ENCODE measurements at regions not wholly inside any gene's neighbourhood (a gene's known extent, or its start where the extent isn't known, plus 50 kb on each side); places are given as distances from the start of the nearest gene placed in this dataset.

DNA sequence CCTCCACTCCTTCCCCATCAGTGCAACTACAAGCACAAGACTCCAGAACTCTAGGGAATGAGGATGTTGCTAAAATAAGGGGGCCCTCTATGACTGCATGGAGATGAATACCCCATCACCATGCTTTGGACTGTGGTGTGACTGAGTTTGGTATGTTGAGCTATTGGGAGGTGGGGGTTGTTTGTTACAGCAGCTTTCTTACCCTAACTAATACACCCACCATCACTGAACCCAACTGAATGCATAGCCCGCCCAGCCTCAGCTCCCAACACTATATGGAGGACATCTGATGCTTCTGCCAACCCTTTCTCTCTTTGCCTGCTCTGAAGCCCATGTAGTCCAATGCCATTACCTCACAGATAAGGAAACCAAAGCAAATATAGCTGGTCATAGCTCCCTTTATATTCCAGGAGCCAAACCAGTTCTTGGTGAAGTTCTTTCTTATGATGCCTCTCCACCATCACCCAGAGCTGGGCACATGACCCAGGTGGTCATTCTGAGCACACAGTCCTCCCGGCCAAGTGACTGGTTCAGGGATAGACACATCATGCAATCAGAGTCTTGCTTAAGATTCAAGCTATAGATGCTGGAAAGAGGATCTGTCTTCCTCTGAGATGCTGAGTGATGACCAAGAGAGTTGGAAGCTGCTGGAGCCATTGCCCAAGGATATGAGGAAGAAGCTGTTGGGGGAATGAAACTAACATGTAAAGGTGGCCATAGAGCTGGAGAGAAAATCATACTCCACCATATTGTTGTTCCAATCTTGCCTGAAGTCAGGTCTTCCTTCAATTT is 155.6 kb upstream of the HAAO start:
- no peaks in the 10 kb centered on the region for H3K27me3 Mint-ChIP-seq
- H3K4me3 Mint-ChIP-seq = no peak overlapping the region
- no peak overlapping the region for H3K27ac Mint-ChIP-seq
- no peaks in the 10 kb centered on the region for H3K36me3 Mint-ChIP-seq (ENCODE audit: low read depth)
- H3K4me1 Mint-ChIP-seq (ENCODE audit: low read depth) = peaks cover 4% of the 10 kb centered on the region
- no peaks in the 10 kb centered on the region for H3K9me3 Mint-ChIP-seq

DNA sequence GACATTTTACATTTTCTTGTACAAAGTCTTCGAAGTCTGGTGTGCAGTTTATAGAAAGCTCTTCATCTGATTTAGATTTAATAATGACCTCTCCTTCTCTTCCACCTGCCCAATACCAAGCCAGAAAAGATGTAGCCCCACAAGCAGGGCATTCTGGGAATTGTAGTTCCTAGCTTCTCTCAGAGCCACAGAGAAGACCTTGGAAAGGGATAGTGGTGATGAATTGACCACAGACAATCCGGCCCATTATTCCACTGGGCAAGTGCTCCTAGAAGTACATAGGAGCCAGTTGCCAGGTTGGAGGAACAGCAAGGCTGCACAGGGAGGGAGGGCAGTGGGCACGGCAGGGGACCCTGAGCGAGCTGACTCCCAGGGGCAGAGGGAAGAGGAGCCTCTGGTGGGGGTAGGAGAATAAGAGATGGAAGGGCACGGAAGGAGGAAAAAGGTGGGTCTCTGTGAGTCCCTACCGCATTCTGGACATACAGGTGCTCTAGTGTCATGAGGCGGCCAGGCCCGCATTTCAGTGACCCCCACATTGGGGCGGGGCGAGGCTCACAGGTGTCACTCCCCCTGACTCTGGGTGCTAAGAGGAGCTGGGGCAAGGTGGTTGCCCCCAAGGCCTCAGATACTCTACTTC is 152.5 kb upstream of the HAAO start:
- no peak overlapping the region for H3K27ac Mint-ChIP-seq
- H3K4me3 Mint-ChIP-seq = no peak overlapping the region
- no peaks in the 10 kb centered on the region for H3K36me3 Mint-ChIP-seq (ENCODE audit: low read depth)
- no peaks in the 10 kb centered on the region for H3K9me3 Mint-ChIP-seq
- H3K4me1 Mint-ChIP-seq (ENCODE audit: low read depth) = peaks cover 4% of the 10 kb centered on the region
- H3K27me3 Mint-ChIP-seq = no peaks in the 10 kb centered on the region

DNA sequence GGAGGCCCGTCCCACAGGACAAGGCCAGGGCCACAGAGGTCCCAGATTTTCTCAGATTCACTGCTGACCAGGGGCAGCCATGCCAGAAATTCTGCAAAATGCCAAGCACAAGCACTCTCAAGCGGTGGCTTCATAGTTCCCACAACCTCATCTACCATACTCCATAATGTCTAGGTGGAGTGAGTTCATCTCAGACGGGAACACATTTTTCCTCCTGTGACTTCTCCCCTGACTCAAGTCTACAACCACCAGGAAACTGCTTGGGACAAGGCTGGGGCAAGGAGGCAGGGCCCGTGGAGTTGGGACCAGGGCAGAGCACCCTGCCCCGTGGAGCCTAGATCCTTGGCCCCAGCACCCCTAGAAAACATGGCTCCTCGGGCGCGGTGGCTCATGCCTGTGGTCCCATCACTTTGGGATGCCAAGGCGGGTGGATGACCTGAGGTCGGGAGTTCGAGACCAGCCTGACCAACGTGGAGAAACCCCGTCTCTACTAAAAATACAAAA is 150.7 kb upstream of the HAAO start:
- Mint-ChIP-seq H3K27me3 (no peaks in the 10 kb centered on the region), H3K4me1 (ENCODE audit: low read depth) (peaks cover 4% of the 10 kb centered on the region), H3K4me3 (no peak overlapping the region), H3K9me3 (no peaks in the 10 kb centered on the region), H3K27ac (no peak overlapping the region), H3K36me3 (ENCODE audit: low read depth) (no peaks in the 10 kb centered on the region)

DNA sequence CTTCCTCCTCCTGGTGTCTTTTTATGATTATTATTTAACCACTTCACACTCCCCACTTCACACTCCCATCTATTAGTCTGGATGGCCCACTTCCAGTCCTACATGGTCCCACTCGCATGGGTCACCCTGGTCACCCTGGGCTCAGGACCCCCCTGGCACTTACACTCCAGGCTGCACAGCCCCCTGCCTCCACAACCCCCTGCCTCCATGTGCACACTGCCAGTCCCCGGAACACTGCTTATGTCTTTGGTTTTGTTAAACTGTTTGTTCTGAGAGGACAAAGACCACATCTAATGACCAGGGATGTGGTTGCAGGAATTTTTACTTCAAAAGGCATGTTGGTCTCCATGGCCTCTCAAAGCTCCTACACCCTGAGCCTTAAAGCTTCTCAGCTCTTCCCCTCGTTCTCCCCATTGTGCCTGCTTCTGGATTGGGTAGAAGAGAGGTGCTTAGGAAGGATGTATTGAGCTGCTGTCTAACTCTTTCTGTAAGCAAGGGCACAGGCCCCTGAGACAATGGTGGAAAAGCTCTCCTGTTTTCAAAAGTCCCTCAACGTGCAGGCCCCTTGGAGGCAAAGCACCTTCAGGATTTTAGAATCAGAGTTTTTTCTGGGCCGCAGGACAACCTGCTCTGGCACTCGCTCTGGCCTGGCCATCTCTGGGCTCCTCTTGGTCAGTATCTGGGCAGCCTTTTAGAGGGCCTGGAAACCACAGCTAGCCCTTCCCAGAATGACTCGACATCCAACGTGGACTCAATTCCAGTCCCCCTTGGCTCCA is 150.0 kb upstream of the HAAO start:
- Mint-ChIP-seq H3K27me3 (no peaks in the 10 kb centered on the region), H3K36me3 (ENCODE audit: low read depth) (no peaks in the 10 kb centered on the region), H3K4me1 (ENCODE audit: low read depth) (peaks cover 4% of the 10 kb centered on the region), H3K27ac (no peak overlapping the region), H3K4me3 (no peak overlapping the region), H3K9me3 (no peaks in the 10 kb centered on the region)

DNA sequence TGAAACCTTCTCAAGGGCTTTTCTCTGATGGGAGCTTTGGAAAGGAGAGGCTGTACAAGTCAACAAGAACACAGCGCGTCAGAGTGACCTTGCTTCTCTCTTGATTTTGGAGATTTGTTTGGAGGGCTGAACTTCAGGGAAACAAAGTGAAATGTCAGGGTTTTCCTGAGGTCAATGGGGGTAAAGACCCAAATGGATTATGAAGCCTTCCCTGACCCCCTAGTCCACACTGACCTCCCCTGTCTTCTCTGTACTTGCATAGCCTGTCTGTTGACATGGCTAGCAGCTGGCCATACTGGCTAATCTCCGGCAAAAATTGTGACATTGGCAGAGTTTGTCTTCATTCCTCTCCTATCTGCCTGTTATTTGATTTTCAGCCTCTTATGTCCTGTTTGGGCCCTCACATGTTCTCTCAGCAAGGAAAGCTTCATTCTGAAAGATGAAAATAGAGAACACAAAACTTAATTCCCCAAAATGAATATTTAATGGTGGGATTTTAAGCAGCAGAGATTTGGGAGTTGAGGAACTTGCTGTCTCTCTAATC is 149.3 kb upstream of the HAAO start:
- no peak overlapping the region for H3K27ac Mint-ChIP-seq

DNA sequence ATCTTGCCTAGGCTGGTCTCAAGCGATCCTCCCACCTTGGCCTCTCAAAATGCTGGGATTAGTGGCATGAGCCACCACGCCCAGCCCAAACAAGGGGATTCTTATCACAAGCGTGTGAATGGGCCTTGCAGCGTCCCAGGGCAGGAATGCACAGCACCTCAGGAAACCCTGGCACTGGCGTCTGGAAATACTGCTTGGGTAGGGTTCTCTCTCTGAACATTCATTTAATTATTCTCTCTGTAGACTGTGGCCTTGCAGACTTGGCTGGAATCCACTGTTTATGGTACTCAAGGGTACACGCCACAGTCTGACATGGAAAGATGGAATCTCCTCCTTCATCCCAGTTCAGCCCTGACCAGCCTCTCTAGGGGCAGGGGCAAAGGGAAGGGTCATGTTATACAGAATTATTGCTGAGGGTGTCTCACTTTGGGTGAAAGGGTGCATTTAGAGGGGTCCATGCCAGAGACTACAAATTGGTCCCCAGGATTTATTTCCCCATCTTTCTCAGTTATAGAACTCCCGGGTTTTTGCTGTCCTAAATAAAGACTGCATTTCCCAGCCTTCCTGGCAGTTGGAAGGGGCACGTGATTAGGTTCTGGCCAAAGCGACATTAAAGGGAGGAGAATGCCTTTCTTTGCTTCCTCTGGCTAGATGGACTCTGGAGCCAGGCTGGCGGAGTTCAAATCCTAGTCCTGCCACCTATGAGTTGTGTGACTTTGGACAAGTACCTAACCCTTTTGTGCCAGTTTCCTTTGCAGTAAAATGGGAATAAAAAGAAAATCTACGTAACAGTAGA is 147.2 kb upstream of the HAAO start:
- no peaks in the 10 kb centered on the region for H3K27me3 Mint-ChIP-seq
- no peaks in the 10 kb centered on the region for H3K36me3 Mint-ChIP-seq (ENCODE audit: low read depth)
- H3K27ac Mint-ChIP-seq = no peak overlapping the region
- no peaks in the 10 kb centered on the region for H3K4me1 Mint-ChIP-seq (ENCODE audit: low read depth)
- no peak overlapping the region for H3K4me3 Mint-ChIP-seq
- H3K9me3 Mint-ChIP-seq = no peaks in the 10 kb centered on the region

More for the DNA sequence above, 149.3 kb upstream of the HAAO start:
- no peaks in the 10 kb centered on the region for H3K36me3 Mint-ChIP-seq (ENCODE audit: low read depth)
- no peak overlapping the region for H3K4me3 Mint-ChIP-seq
- H3K27me3 Mint-ChIP-seq = no peaks in the 10 kb centered on the region
- H3K4me1 Mint-ChIP-seq (ENCODE audit: low read depth) = no peaks in the 10 kb centered on the region
- H3K9me3 Mint-ChIP-seq = no peaks in the 10 kb centered on the region

DNA sequence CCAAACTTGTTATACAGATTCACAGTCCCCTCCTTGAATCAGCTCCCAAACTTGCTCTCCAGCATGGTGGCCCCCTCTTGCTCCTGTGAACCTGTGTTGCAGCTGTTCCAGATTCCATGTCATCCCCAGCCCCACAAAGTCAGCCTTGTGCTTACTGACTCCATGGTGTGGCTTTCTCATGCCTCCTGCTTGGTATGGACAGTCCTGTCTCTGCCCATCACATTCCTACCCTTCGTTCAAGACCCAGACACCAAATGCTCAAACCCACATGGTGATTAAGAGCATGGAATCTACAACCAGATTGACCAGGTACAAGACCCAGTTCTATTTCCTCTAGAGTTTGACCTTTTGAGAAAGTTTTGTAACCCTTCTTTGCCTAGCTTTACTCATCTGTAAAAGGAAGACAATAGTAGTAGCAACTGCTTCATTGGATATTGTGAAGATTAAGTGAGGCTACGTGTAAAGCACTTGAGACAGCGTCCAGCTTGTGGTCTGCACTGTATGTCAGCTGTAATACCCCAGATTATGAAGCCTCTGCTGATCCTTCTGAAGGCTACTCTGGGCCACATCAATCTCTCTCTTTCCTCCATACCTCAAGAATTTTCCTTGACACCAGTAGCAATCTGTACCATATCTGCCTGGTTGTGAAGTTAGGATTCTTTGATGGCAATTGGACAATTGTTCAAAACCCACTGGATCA is 146.4 kb upstream of the HAAO start:
- no peak overlapping the region for H3K27ac Mint-ChIP-seq
- H3K36me3 Mint-ChIP-seq (ENCODE audit: low read depth) = no peaks in the 10 kb centered on the region
- H3K9me3 Mint-ChIP-seq = no peaks in the 10 kb centered on the region
- H3K27me3 Mint-ChIP-seq = no peaks in the 10 kb centered on the region
- H3K4me3 Mint-ChIP-seq = no peak overlapping the region
- no peaks in the 10 kb centered on the region for H3K4me1 Mint-ChIP-seq (ENCODE audit: low read depth)

DNA sequence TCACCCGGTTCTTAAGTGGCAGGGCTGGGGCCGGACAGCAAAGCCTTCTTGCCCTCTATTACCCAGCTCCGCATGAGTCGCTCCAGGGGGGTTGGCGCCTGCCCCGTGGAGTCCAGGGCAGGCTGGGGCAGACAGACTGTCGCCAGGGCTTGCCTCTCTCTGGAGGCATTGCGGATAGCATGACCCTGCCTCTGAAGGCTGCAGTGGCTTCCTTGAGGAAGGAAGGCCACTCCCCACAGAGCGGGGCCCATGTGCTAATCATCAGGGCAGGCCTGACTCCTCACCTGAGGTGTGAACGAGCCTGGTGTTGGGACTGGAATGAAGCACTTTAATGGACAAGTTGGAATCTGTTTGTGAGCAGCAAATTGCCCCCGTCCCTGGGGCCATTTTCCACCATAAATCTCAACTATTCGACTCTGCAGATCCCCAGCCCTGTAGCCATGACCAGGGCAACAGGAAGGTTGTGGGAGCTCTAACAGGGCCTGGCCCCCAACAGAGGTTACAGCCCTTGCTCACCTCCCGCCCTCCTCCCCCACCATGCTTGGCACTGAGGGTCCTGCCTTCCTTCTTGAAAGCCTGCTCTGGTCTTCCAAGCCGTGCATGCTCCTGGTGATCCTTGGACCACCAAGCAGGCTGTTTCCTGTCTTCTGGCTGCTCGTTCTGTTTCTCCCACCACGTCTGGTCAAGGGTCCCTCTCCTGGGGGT is 144.9 kb upstream of the HAAO start:
- H3K36me3 Mint-ChIP-seq (ENCODE audit: low read depth) = no peaks in the 10 kb centered on the region
- H3K4me1 Mint-ChIP-seq (ENCODE audit: low read depth) = no peaks in the 10 kb centered on the region
- no peaks in the 10 kb centered on the region for H3K9me3 Mint-ChIP-seq
- H3K4me3 Mint-ChIP-seq = no peak overlapping the region
- H3K27me3 Mint-ChIP-seq = no peaks in the 10 kb centered on the region
- no peak overlapping the region for H3K27ac Mint-ChIP-seq

DNA sequence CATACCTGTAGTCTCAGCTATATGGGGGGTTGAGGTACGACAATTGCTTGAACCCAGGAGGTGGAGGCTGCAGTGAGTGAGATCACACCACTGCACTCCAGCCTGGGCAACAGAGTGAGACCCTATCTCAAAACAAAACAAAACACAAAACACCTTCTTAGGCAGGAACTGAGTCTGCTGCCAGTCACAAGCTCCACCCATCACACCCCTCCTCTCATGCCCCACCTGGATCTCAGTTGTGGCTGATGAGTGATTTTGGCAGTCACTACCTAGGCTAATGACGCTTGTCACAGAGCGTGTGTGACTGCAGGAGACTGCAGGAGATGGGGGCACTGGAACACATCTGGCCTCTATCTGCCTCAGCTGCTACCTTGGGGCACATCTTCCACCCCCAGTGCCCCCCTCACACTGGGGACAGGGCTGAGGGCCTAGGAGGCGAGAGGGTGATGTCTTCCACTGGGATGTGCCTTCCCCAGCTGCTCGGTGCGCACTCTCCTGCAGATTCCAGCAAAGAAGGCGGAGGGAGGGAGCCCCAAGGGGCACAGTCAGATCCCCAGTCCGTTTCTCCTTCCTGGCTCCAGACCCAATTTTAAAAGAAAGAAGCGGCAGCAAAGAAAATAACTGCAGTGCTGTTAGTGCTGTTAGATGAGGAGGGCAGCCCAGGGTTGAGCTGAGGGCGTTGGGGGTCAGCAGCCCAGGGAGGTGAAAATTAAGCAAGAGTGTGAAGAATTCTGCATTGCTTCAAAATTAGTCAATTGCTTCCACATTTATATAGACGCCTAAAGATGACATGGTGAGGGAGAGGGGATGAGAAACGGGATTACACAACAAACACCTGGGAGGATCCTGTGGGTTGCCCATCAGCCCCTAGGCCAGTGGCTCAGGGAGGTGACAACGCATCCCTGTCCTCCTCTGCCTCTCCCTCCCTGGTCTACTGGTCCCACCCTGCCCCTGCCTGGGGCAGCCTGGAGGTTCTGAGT is 143.6 kb upstream of the HAAO start:
- no peak overlapping the region for H3K27ac Mint-ChIP-seq
- no peak overlapping the region for H3K4me3 Mint-ChIP-seq
- H3K27me3 Mint-ChIP-seq = no peaks in the 10 kb centered on the region
- no peaks in the 10 kb centered on the region for H3K4me1 Mint-ChIP-seq (ENCODE audit: low read depth)
- H3K9me3 Mint-ChIP-seq = no peaks in the 10 kb centered on the region
- H3K36me3 Mint-ChIP-seq (ENCODE audit: low read depth) = no peaks in the 10 kb centered on the region

DNA sequence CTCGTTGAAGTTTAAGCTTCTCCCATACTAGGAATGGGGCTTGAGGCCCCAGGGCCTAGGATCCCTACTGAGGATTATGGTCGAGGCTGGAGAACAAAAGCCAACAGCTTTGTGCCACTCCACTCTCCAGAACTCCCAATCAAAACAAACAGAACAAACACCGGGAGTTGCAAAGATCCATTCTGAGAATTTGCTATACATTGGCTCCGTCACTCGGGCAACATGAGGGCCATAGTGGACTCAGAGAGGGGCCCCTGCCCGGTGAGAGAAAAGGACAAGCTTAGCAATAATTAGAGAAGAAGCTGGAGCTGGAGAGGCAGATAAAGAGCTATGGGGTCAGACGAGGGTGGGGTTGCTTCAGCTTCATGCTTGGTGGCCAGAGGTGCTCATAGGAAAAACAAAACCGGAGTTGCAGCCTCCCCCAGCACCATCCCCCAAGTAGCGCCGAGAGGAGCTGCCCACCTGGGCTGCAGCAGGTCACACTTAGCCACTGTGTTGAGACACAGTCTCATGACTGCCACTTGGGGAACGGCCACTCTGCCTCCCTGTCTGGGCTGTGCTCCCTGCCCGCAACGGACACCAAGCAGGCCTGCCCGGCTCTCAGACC is 142.3 kb upstream of the HAAO start:
- no peaks in the 10 kb centered on the region for H3K9me3 Mint-ChIP-seq
- H3K27ac Mint-ChIP-seq = no peak overlapping the region
- no peaks in the 10 kb centered on the region for H3K27me3 Mint-ChIP-seq
- no peaks in the 10 kb centered on the region for H3K4me1 Mint-ChIP-seq (ENCODE audit: low read depth)
- H3K36me3 Mint-ChIP-seq (ENCODE audit: low read depth) = no peaks in the 10 kb centered on the region
- H3K4me3 Mint-ChIP-seq = no peak overlapping the region

DNA sequence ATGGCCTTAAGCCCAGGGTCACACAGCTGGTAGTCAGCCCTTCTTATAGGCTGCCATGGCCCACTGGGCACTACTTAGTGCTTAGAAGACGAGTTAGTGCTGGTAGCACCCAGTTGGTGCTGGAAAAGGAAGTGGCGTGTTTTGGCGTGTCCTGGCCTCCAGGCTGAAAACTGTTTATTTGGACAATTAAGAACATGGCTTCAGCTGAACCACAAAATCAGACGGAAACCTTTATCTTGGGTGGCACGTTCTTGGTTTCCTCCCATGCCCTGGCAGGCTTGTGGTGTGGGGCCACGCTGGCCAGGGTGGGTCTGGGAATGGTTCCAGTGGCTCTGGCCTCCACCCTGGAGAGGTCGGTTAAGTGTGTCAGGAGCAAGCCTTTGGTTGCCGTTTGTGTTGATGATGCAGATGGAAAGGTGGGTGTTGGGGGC is 141.5 kb upstream of the HAAO start:
- Mint-ChIP-seq H3K36me3 (ENCODE audit: low read depth) (no peaks in the 10 kb centered on the region), H3K9me3 (no peaks in the 10 kb centered on the region), H3K4me3 (no peak overlapping the region), H3K27me3 (no peaks in the 10 kb centered on the region), H3K27ac (no peak overlapping the region), H3K4me1 (ENCODE audit: low read depth) (no peaks in the 10 kb centered on the region)
